Osteocyte (in vitro differentiated cells): ENCODE measurements at regions not wholly inside any gene's neighbourhood (a gene's known extent, or its start where the extent isn't known, plus 50 kb on each side); places are given as distances from the start of the nearest gene placed in this dataset.
"Not testable (repeated sequence)": the region's sequence is repeated elsewhere in the genome, so short reads cannot be mapped to it uniquely, and the experiment has no call there.

Source experiments
- DNase-seq: peaks from one replicate; pipeline ENCODE4 v3.0.0; 2021; ENCODE audit warnings: mixed read lengths; ENCODE audit not compliant: unreplicated experiment; ENCODE audit errors: extremely low spot score
- H3K27ac Mint-ChIP-seq: one replicate; pipeline ENCODE4 v1.8.0; 2021; ENCODE audit warnings: mild to moderate bottlenecking, mixed read lengths; ENCODE audit not compliant: unreplicated experiment
- H3K27me3 Mint-ChIP-seq: one replicate; pipeline ENCODE4 v1.8.0; 2021; ENCODE audit warnings: mixed read lengths; ENCODE audit not compliant: unreplicated experiment
- H3K36me3 Mint-ChIP-seq: one replicate; pipeline ENCODE4 v1.8.0; 2021; ENCODE audit warnings: mixed read lengths; ENCODE audit not compliant: unreplicated experiment
- H3K4me1 Mint-ChIP-seq: one replicate; pipeline ENCODE4 v1.8.0; 2021; ENCODE audit warnings: mixed read lengths; ENCODE audit not compliant: unreplicated experiment
- H3K4me3 Mint-ChIP-seq: one replicate; pipeline ENCODE4 v1.8.0; 2021; ENCODE audit warnings: mild to moderate bottlenecking, moderate library complexity, mixed read lengths; ENCODE audit not compliant: unreplicated experiment
- H3K9me3 Mint-ChIP-seq: one replicate; pipeline ENCODE4 v1.8.0; 2021; ENCODE audit warnings: mixed read lengths; ENCODE audit not compliant: unreplicated experiment
- CTCF ChIP-seq: fragments of 200-600 bp; sonication (generic); IDR thresholded peaks from 2 replicates; pipeline ENCODE4 v1.5.0; 2021; ENCODE audit warnings: antibody characterized with exemption, mild to moderate bottlenecking, moderate library complexity

- DNase-seq, result no peak
- no peaks in the 10 kb centered on the region for H3K36me3 Mint-ChIP-seq
- H3K9me3 Mint-ChIP-seq, result peaks cover 67% of the 10 kb centered on the region
- H3K4me3 Mint-ChIP-seq, result no peak overlapping the region
- H3K27me3 Mint-ChIP-seq, result no peaks in the 10 kb centered on the region
- no peak for TF ChIP-seq CTCF
- no peak overlapping the region for H3K27ac Mint-ChIP-seq
- H3K4me1 Mint-ChIP-seq, result no peaks in the 10 kb centered on the region
These were observed 2641.1 kb upstream of the DEFB115 start for GRCh38 chr20:28616354-28616753.

- H3K27me3 Mint-ChIP-seq, H3K27ac Mint-ChIP-seq, DNase-seq, H3K36me3 Mint-ChIP-seq, H3K4me1 Mint-ChIP-seq, H3K4me3 Mint-ChIP-seq: not testable (repeated sequence)
- peaks cover 61% of the 10 kb centered on the region for H3K9me3 Mint-ChIP-seq
These were observed 2637.4 kb upstream of the DEFB115 start for GRCh38 chr20:28619956-28620651.

GRCh38 chr20:28625112-28625511, 2632.4 kb upstream of the DEFB115 start:
- H3K4me1 Mint-ChIP-seq, H3K27me3 Mint-ChIP-seq, H3K36me3 Mint-ChIP-seq, H3K27ac Mint-ChIP-seq, DNase-seq, H3K4me3 Mint-ChIP-seq: not testable (repeated sequence)
- H3K9me3 Mint-ChIP-seq, result peaks cover 52% of the 10 kb centered on the region

GRCh38 chr20:28640831-28641230, 2616.6 kb upstream of the DEFB115 start:
- H3K27me3 Mint-ChIP-seq, H3K4me1 Mint-ChIP-seq, H3K4me3 Mint-ChIP-seq, DNase-seq, H3K27ac Mint-ChIP-seq, H3K36me3 Mint-ChIP-seq: not testable (repeated sequence)
- peaks cover 48% of the 10 kb centered on the region for H3K9me3 Mint-ChIP-seq
